HG03575 (cell line): ENCODE measurements at regions not wholly inside any gene's neighbourhood (a gene's known extent, or its start where the extent isn't known, plus 50 kb on each side); places are given as distances from the start of the nearest gene placed in this dataset.
"Not testable (repeated sequence)": the region's sequence is repeated elsewhere in the genome, so short reads cannot be mapped to it uniquely, and the experiment has no call there.

Experiments
- ATAC-seq: cut with Tn5 transposase; IDR thresholded peaks from one replicate; pipeline ENCODE4 v1.9.1; 2021; ENCODE audit not compliant: unreplicated experiment, insufficient number of reproducible peaks, low FRiP score; ENCODE audit errors: extremely low read depth

DNA sequence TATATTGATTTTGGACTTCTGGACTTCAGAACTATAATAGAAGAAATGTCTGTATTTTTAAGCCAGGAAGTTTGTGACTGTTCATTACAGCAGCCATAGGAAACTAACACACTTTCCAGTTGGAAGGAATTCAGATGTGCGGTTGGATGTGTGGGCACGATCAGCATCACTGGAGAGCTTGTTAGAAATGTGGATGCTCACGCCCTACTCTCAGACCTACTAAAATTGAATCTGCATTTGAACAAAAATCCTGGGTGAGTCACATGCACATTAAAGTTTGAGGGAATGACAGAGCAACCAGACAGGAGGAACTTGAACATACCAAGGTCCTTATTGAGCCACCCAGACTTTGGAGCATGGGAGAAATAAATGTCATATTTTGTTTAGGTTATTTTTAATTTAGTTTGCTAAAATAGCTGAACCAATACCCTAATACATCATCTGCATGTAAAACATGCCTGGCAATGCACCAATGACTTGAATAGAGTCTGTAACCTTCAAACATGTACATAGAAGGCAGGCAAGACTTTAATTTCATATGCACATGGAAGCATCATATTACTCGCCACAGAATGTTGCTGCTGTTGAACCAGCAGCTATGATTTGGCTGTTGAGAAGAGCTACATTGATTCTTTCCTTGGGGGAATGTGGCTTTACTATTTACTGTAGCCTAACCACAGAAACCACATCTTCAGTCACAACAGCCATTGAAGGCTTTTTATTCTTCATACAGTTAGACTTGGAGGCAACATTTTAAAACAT is 346.2 kb downstream of the BARHL2 start:
- no peak for ATAC-seq

DNA sequence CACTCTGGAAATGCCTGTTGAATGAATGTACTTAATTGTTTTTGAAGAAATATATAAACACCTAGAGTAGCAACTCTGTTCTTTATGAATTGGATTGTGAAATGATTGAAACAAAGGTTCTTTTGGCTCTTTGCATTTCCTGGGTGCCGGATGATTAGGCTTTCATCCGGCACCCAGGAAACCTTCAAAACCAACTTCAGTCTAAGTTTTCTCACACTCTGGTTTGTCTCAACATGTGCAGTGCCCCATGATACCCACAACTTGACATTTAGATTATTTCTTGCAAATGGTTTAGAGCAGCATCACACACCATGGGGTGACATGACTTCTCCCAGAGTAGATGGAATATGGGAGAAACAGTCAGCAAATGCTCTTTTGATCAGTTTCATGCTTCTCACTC is 354.9 kb downstream of the BARHL2 start:
- no peak for ATAC-seq

- no peak for ATAC-seq
Measured at GRCh38 chr1:90361026-90361425, 356.1 kb downstream of the BARHL2 start.

- no peak for ATAC-seq
Measured at GRCh38 chr1:90359994-90360393, 357.1 kb downstream of the BARHL2 start.

DNA sequence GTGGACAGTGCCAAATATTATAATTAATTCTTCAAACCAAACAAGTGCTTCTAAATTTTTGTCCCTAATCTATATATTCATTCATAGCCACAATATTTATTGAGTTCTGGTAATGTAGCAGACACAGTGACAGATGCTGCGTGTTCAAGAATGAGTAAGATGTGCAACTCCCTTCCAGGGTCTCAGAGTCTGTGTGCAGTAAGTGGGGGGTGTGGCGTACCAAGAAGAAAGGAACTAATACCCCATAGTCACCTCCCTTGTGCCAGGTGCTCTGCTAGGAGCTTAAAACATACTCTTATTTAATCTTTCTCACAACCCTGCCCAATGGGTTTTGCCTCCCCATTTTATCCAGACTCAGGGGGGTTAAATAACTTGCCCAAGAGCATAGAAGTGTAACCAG is 358.7 kb downstream of the BARHL2 start:
- ATAC-seq, result no peak

- ATAC-seq, result no peak
Measured at GRCh38 chr1:90357995-90358394, 359.1 kb downstream of the BARHL2 start.

GRCh38 chr1:90356991-90357390 is 360.1 kb downstream of the BARHL2 start:
- no peak for ATAC-seq

DNA sequence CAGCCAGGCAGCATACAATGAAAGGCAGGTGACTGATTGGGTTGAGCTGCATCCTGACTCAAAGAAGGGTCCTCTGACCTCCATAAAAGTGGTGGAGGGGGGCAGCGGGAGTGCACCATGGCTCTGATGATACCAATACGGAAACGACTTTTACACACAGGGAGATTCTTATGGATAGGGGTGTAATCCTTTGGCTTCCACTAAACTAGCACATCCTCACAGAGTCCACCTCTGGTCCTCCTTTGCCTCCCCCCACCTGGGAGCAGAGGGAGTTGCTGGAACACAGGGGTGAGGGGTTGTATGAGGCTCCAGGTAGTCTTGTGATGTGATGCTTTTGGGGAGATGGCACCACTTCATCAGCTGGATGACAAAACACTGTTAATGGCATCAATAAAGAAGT is 361.0 kb downstream of the BARHL2 start:
- no peak for ATAC-seq

DNA sequence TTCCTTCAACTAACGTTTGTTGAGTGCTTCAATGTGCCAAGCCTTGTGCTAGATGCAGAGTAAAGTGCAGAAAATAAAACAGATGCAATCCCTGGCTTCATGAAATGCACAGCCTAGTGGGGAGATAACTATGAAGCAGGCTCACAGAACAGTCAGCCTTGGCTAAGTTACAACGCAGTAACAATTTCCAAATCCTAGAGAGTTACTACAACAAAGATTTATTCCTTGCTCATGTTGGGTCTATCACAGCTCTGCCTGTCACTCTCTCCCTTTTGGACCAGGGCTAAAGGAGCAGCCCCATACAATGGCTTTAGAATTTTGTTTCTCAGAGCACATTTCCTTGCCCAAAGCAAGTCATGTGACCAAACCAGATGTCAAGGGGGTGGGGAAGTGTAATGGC is 359.8 kb downstream of the ZNF326 start:
- ATAC-seq, result no peak

- no peak for ATAC-seq
Measured at GRCh38 chr1:90351019-90351418, 356.1 kb downstream of the ZNF326 start.

GRCh38 chr1:90349510-90349909 is 354.6 kb downstream of the ZNF326 start:
- no peak for ATAC-seq

GRCh38 chr1:90348934-90349333 is 354.0 kb downstream of the ZNF326 start:
- ATAC-seq, result no peak

DNA sequence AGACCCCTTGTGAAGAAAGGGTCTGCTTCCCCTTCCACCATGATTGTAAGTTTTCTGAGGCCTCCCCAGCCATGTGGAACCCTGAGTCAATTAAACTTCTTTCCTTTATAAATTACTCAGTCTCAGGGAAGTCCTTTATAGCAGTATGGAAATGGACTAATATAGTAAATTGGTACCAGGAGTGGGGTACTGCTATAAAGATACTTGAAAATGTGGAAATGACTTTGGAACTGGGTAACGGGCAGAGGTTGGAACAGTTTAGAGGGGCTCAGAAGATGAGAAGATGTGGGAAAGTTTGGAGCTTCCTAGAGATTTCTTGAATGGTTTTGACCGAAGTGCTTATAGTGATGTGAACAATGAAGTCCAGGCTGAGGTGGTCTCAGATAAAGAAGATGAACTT is 353.5 kb downstream of the ZNF326 start:
- ATAC-seq, result not testable (repeated sequence)

DNA sequence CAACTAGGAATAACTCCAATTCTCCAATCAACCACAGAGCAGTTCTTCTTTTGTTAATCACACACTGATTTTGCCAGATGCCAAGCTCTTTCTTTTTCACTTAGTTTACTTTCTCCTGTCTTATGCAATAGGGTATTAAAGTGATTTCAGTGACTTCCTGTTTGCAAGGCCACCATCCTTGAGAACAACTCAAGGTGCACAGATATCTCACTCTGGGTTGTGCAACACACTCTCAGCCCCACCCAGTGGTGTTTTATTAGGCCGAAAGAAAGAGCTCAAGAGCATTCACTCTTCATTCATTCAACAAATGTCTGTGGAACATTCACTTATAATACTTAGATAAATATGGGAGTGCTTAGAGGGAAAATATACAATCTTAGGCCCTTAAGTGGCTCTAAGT is 352.5 kb downstream of the ZNF326 start:
- no peak for ATAC-seq

DNA sequence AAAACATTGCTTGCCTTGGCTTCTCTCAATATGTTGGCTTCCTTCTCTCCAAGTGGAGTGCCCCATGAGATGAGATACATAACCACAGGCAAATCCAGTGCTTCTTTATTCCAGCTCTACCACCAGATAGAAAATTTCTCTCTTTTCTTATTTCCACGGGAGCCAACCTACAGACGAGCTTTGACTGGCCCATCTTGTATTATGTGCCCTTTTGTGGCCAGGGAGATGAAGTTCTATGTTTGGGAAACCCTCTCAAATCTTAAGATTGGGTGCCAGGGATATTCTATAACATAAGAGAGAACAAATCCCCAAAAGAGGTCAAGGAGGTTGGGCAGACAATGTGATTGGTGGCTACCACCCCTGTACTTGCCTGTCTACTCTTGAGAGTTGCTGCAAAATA is 351.8 kb downstream of the ZNF326 start:
- ATAC-seq, result no peak

DNA sequence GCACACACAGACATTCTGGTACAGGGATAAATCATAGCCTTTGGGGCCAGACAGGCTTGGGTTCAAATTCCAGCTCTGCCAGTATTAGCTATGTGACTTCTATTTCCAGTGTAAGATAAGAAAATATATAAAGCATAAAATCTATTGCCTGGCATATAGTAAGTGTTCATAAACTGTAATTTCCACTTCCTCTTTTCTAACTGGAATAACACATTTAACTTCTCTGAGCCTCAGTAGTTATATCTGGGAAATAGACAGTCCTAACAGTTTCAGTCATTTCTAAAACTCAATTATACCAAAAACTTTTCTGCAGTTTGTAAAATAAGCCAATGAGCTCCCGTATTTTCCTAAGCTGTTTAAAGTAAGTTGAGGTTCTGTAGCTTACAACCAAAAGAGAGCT is 351.4 kb downstream of the ZNF326 start:
- ATAC-seq, result no peak

DNA sequence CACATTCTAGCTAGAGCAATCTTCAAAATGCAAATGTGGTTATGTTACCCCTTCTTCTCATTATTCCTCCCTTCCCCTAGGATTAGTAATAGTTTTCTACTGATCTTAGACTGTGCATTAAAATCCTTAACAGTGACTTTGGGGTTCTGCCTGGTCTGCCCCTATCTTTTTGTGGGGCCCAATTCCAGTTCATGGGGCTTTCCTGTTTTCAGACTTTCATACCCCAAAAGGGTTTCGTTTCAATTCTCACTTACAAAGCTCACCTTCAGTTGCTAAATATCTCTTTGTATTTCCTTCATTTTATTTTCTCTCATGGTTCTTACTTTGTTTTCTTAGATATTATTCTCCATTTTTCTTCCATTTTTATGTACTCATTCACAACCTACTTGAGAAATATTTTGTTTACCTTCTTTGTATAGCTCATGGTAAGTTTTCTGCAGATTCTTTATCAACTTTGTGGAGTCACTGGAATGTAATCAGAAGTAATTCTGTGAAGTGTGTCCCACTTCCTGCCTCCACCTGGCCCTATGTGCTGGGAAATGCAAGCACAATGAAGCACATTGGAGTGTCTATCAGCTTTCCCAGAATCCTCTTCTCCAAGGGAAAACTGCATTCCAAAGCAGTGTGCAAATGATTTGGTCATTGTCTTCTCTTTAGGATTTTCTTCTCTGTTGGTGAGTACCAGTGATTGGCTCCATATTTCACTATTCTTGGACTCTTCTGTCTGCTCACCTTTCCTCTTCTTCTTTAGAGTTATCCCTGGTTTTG is 350.2 kb downstream of the ZNF326 start:
- ATAC-seq, result no peak

DNA sequence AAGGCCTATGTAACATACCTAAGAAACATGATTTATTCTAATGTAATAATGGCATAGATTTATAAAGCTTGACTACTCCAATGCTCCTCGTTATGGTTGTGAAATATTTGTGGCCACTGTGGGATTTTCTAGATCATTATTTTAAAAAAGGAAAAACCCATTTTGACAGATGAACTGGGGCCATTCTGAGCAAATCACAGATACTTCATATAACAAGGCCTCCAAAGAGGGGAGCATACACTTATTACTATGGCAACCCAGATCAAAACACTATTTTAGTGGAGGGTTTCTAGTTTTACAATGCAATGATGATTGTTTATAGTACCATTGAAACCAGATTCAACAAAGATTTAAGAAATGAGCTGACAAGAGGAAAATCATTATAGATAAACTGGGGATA is 346.6 kb downstream of the ZNF326 start:
- ATAC-seq, result no peak

DNA sequence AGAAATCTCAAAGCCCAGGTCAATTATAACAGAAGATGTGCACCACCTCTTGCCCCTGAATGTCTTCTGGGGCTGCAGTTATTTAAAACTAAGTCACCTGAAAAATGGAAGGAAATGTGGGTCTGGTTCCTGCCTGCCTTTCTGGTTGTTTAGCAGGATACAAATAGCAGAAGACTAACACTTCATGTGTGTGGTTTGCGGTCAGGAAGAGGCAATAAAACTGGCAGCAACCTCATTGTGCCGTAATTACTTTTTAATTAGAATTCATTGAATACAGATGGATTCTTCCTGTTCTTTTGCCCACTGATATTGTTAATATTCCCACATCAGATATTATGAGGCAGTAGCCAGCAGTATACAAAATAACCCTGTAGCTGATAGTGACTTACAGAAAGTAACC is 345.7 kb downstream of the ZNF326 start:
- no peak for ATAC-seq

GRCh38 chr1:90339811-90340210 is 344.9 kb downstream of the ZNF326 start:
- no peak for ATAC-seq
